ENCODE measurements at regions not wholly inside any gene's neighbourhood (a gene's known extent, or its start where the extent isn't known, plus 50 kb on each side); places are given as distances from the start of the nearest gene placed in this dataset.

GRCh38 chr5:5900350-5900749, 477.9 kb downstream of the ICE1 start:
- no peak for TF ChIP-seq CTCF (IDR thresholded peaks at IDR 0.05; ENCODE audit: control extremely low read depth in 1 of 3, insufficient read depth in 1 of 3, low read depth in 1 of 3, low read length in 3 of 3)
- no peak for TF ChIP-seq CHD1 (IDR thresholded peaks at IDR 0.05; ENCODE audit: low read depth, low read length)
- TF ChIP-seq POLR2A (IDR thresholded peaks at IDR 0.05; ENCODE audit: control extremely low read depth in 1 of 2, low read depth in 2 of 2, low read length in 2 of 2), result no peak
- TF ChIP-seq CREB1 (IDR thresholded peaks at IDR 0.05), result no peak
- TF ChIP-seq SUZ12 (IDR thresholded peaks at IDR 0.05; ENCODE audit: low read length), result no peak
- TF ChIP-seq RAD21 (IDR thresholded peaks at IDR 0.05 in 1 of 2, conservative IDR thresholded peaks at IDR 0.05 in 1 of 2; ENCODE audit: low read depth in 2 of 2, low read length in 2 of 2), result no peak
- TF ChIP-seq NRF1 (IDR thresholded peaks at IDR 0.05; ENCODE audit: low read depth, low read length), result no peak
- no peak for TF ChIP-seq CEBPB (IDR thresholded peaks at IDR 0.05; ENCODE audit: low read depth, low read length)
- no peak for TF ChIP-seq SP1 (IDR thresholded peaks at IDR 0.05; ENCODE audit: low read depth, low read length)

Measured in H1 (cell line).